ENCODE measurements at regions not wholly inside any gene's neighbourhood (a gene's known extent, or its start where the extent isn't known, plus 50 kb on each side); places are given as distances from the start of the nearest gene placed in this dataset.

DNA sequence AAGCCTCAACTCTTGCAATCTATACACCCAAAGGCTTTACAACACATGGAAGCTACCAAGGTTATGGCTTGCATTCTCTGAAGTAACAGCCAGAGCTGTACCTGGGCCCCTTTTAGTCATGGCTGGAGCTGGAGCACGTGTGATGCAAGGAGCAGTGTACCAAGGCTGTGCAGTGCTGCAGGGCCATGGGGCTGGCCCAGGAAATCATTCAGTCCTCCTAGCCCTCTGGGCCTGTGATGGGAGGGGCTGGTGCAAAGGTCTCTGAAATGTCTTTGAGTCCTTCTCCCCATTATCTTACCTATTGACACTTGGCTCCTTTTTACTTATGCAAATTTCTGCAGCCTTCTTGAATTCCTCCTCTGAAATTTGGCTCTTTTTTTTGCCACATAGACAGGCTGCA, 500.1 kb upstream of the FAM47C start:
- H3K27ac ChIP-seq: no peak overlapping the region
- TF ChIP-seq, protein P1, sequence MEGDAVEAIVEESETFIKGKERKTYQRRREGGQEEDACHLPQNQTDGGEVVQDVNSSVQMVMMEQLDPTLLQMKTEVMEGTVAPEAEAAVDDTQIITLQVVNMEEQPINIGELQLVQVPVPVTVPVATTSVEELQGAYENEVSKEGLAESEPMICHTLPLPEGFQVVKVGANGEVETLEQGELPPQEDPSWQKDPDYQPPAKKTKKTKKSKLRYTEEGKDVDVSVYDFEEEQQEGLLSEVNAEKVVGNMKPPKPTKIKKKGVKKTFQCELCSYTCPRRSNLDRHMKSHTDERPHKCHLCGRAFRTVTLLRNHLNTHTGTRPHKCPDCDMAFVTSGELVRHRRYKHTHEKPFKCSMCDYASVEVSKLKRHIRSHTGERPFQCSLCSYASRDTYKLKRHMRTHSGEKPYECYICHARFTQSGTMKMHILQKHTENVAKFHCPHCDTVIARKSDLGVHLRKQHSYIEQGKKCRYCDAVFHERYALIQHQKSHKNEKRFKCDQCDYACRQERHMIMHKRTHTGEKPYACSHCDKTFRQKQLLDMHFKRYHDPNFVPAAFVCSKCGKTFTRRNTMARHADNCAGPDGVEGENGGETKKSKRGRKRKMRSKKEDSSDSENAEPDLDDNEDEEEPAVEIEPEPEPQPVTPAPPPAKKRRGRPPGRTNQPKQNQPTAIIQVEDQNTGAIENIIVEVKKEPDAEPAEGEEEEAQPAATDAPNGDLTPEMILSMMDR (conservative IDR thresholded peaks at IDR 0.05): no peak
- TF ChIP-seq ZFX (IDR thresholded peaks at IDR 0.05): no peak

DNA sequence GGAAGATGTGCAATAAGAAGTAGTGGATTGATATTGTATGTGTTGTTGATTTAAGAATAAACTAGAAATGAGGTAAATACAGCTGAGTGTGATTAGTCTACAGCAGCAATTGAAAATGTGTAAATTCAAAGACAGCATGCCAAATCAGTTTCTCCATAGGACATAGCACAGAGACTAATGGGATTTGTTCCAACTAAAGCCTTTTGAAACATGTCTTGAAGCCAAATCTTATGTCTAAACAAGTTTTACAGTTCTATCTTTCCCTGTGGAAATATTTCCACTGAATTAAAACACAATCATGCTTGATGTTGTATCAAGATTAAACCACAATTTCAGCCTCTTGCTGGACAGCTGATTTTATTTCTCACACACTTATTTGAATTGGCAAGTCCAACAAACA, 497.4 kb upstream of the FAM47C start:
- H3K27ac ChIP-seq: no peak overlapping the region
- TF ChIP-seq, protein P1 (conservative IDR thresholded peaks at IDR 0.05): no peak
- no peak for TF ChIP-seq ZFX (IDR thresholded peaks at IDR 0.05)

DNA sequence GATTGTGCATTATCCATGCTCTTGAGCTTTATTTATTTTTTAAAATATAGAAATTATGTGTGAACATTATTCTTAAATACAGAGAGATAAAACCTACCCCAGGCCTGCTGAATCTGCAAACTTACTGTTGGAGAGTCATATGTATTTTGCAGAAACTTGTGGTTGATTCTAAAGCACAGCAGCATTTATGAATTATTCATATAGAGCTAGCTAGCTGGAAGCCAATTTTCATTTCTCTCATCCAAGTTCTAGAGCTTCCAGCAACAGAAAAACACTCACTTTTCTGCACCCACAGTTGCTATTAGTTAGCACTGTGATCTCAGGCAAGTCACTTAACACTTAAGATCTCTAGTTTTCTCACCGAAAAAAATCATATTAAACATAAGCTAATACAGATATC, 479.5 kb upstream of the FAM47C start:
- H3K27ac ChIP-seq: no peak overlapping the region

DNA sequence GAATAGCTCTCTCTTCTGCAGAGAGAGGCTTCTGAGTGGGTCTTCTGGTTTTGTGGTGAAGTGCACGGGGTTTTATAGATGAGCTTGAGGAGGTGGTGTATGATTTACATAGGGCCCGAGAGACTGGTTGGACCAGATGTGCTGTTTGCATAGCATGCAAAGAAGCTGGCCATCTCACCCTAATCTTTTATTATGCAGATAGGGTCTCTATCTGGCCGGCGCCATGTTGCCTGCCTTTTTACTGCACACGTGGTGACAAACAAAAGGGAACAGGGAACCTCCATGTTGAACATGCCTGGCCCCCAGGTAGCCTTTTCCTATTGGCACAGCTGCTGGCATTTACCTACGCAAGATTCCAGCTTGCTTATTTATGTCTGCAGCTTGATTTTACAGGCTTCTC, 473.3 kb upstream of the FAM47C start:
- peak overlapping the region; percentile 60 for H3K27ac ChIP-seq
- TF ChIP-seq, protein P1 (conservative IDR thresholded peaks at IDR 0.05): no peak
- TF ChIP-seq ZFX (IDR thresholded peaks at IDR 0.05): no peak

More for the DNA sequence above, 479.5 kb upstream of the FAM47C start:
- TF ChIP-seq ZFX (IDR thresholded peaks at IDR 0.05): no peak
- TF ChIP-seq, protein P1 (conservative IDR thresholded peaks at IDR 0.05): no peak

DNA sequence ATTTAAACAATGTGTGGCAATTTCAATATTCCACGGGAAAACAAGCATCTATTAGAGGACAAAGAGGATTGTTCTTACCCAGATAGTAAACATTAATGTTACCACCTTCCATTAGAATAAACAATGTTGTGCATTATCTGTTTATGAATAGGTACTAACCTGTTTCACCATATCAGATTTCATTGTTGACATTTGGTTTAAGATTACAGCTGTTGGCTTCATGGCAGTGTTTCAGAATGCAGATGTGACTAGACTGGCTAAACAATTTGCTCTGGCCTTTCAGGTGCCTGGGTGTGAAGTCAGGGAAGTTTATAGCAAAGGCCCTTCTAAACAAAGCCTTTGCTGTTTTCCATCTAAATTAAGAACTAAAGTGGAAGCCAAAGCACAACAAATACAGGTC, 464.7 kb upstream of the FAM47C start:
- H3K27ac ChIP-seq: no peak overlapping the region
- TF ChIP-seq ZFX (IDR thresholded peaks at IDR 0.05): no peak

DNA sequence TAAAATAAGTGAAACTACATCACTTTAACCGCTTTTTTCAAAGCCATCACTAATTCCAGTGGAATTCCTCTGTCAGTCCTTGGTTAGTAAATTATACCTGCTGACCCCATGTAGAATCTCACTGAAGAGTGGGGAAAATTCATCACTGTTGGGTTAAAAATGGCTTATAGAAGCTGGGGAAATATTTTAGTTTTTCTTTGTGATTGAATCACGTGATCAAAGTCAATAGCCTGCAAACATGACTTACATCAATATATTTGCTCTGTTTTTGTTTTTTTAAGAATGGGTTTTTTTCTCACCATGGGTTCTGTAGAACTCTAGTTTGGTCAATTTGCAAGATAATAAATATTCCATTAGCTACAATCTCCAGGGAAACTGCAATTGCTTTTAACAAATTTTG, 445.2 kb upstream of the FAM47C start:
- H3K27ac ChIP-seq: no peak overlapping the region
- no peak for TF ChIP-seq ZFX (IDR thresholded peaks at IDR 0.05)
- TF ChIP-seq, protein P1 (conservative IDR thresholded peaks at IDR 0.05): no peak

DNA sequence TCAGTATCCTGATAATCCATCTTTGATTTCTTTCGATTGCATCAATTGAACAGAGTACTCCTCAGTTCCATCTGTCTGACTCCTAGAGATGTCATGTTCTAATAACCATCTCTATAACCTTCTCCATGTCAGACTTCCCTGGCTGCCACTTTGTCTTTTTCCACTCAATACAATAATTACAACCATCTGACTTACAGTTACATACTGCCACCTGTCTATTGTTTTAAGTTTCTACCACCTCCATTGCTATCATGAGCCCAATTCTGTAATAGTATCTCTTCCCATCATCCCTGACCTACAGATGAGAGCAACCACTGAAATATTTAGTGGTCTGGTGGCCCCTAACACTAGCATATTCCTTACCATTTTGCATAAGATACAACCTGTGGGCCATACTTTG, 439.2 kb upstream of the FAM47C start:
- TF ChIP-seq ZFX (IDR thresholded peaks at IDR 0.05): no peak
- TF ChIP-seq, protein P1 (conservative IDR thresholded peaks at IDR 0.05): peak; percentile 19; the same call in 1 of the 2 replicates
- no peak overlapping the region for H3K27ac ChIP-seq

DNA sequence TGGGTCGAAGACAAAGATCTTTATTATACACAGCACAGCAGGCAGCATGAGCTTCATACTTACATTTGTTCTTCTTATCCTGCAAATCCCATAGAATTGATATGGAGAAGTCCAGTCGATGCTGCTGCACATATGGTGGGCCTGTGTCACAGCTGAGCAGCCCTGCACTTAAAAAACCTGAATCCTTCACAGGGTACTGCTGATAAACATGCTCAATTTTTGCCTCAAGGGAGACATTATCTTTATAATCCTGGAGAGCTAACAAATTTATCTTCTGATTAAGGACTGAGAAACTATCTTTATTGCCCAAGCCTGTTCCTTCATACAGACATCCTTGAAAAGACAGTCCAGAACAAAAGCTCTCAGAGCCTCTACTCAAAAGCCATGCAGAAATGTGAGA, 434.4 kb upstream of the FAM47C start:
- no peak overlapping the region for H3K27ac ChIP-seq
- TF ChIP-seq ZFX (IDR thresholded peaks at IDR 0.05): no peak
- TF ChIP-seq, protein P1 (conservative IDR thresholded peaks at IDR 0.05): no peak
